Panc1 (cell line): ENCODE measurements at regions not wholly inside any gene's neighbourhood (a gene's known extent, or its start where the extent isn't known, plus 50 kb on each side); places are given as distances from the start of the nearest gene placed in this dataset.

ENCODE experiments used
- POLR2AphosphoS5 ChIP-seq: IDR thresholded peaks from 2 replicates; pipeline ENCODE4 v1.6.1; 2012; ENCODE audit warnings: mild to moderate bottlenecking, low read depth, low read length, moderate library complexity
- SIN3A ChIP-seq: IDR thresholded peaks from 2 replicates; pipeline ENCODE4 v1.6.1; 2012; ENCODE audit warnings: low read depth, mild to moderate bottlenecking, low read length, moderate library complexity, borderline replicate concordance; ENCODE audit not compliant: insufficient read depth
- TCF7L2 ChIP-seq: IDR thresholded peaks from 2 replicates; pipeline ENCODE4 v1.6.1; 2011; ENCODE audit warnings: mild to moderate bottlenecking, low read depth, low read length, inconsistent platforms
- TF ChIP-seq, protein P1 (sequence below): fragments of 450-650 bp; IDR thresholded peaks from 2 replicates; pipeline ENCODE4 v1.5.1; 2017; ENCODE audit warnings: mild to moderate bottlenecking
- TF ChIP-seq, protein P2 (sequence below), 2 experiments: IDR thresholded peaks; 2 replicates each; pipeline ENCODE4 v1.6.1; 2011 to 2012; ENCODE audit warnings: low read depth in 2 of 2, control low read depth in 1 of 2, low read length in 1 of 2, mild to moderate bottlenecking in 1 of 2, moderate library complexity in 1 of 2; ENCODE audit not compliant: insufficient read depth in 1 of 2

DNA sequence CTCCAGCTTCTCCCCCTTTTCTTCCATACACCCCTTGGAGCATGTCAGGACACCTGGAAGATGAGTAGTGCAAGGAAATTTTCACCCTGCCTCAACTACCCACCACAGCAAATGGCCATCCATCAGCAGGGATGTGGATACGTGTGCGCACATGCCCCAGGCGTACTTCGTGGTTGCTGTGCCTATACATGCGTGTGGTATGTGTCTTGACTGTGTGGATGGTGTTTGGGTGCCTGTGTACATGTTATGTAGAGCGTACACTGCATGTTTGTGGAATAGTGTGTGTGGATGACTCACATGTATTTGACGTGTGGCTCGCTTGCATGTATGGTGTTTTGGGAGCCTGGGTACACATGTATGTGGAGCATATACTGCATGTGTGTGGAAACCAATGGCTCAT lies 158.5 kb downstream of the RRAGC start:
- no peak for TF ChIP-seq SIN3A
- TF ChIP-seq, protein P1, sequence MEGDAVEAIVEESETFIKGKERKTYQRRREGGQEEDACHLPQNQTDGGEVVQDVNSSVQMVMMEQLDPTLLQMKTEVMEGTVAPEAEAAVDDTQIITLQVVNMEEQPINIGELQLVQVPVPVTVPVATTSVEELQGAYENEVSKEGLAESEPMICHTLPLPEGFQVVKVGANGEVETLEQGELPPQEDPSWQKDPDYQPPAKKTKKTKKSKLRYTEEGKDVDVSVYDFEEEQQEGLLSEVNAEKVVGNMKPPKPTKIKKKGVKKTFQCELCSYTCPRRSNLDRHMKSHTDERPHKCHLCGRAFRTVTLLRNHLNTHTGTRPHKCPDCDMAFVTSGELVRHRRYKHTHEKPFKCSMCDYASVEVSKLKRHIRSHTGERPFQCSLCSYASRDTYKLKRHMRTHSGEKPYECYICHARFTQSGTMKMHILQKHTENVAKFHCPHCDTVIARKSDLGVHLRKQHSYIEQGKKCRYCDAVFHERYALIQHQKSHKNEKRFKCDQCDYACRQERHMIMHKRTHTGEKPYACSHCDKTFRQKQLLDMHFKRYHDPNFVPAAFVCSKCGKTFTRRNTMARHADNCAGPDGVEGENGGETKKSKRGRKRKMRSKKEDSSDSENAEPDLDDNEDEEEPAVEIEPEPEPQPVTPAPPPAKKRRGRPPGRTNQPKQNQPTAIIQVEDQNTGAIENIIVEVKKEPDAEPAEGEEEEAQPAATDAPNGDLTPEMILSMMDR, result no peak
- no peak for TF ChIP-seq POLR2AphosphoS5
- TF ChIP-seq, protein P2, sequence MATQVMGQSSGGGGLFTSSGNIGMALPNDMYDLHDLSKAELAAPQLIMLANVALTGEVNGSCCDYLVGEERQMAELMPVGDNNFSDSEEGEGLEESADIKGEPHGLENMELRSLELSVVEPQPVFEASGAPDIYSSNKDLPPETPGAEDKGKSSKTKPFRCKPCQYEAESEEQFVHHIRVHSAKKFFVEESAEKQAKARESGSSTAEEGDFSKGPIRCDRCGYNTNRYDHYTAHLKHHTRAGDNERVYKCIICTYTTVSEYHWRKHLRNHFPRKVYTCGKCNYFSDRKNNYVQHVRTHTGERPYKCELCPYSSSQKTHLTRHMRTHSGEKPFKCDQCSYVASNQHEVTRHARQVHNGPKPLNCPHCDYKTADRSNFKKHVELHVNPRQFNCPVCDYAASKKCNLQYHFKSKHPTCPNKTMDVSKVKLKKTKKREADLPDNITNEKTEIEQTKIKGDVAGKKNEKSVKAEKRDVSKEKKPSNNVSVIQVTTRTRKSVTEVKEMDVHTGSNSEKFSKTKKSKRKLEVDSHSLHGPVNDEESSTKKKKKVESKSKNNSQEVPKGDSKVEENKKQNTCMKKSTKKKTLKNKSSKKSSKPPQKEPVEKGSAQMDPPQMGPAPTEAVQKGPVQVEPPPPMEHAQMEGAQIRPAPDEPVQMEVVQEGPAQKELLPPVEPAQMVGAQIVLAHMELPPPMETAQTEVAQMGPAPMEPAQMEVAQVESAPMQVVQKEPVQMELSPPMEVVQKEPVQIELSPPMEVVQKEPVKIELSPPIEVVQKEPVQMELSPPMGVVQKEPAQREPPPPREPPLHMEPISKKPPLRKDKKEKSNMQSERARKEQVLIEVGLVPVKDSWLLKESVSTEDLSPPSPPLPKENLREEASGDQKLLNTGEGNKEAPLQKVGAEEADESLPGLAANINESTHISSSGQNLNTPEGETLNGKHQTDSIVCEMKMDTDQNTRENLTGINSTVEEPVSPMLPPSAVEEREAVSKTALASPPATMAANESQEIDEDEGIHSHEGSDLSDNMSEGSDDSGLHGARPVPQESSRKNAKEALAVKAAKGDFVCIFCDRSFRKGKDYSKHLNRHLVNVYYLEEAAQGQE (IDR thresholded peaks at IDR 0.05; ENCODE audit: insufficient read depth in 1 of 2, low read depth in 2 of 2, low read length in 1 of 2), result no peak
- TF ChIP-seq TCF7L2, result no peak
